Naive thymus-derived CD4-positive, alpha-beta T cell (primary cell): ENCODE measurements at regions not wholly inside any gene's neighbourhood (a gene's known extent, or its start where the extent isn't known, plus 50 kb on each side); places are given as distances from the start of the nearest gene placed in this dataset.

ENCODE experiments used
- ATAC-seq: fragments of 150-1000 bp; cut with Tn5 transposase; 2 replicates; pipeline ENCODE4 v1.10.0; 2021; ENCODE audit warnings: mild to moderate bottlenecking, moderate library complexity
- CTCF ChIA-PET: fragments of 350-600 bp; sonication (Branson Sonifier 250); formaldehyde crosslinking; loops from one replicate; lab custom pipeline; 2021; ENCODE audit warnings: antibody characterized with exemption; lab: Charles Lee
- POLR2A ChIA-PET: fragments of 350-600 bp; sonication (Branson Sonifier 250); formaldehyde crosslinking; loops from one replicate; lab custom pipeline; 2021; ENCODE audit warnings: antibody characterized with exemption, inconsistent platforms; lab: Charles Lee
- DNase-seq, 9 donors: peaks; one replicate each; pipeline versions ENCODE4 v3.0.0 to v3.0.0-alpha.2; 2020 to 2022; ENCODE audit warnings: mixed read lengths in 1 of 9
- H3K27ac ChIP-seq: one replicate; pipeline ENCODE4 v1.7.0; 2013; ENCODE audit warnings: mild to moderate bottlenecking, low read depth, low read length, moderate library complexity
- H3K27me3 ChIP-seq, 2 donors: one replicate each; pipeline ENCODE4 v1.7.0; 2013; ENCODE audit warnings: low read length in 2 of 2, mild to moderate bottlenecking in 2 of 2, moderate library complexity in 2 of 2; ENCODE audit not compliant: control insufficient read depth in 2 of 2, insufficient read depth in 2 of 2
- H3K36me3 ChIP-seq, 3 experiments: 1 replicate in 2 of 3; 2 replicates in 1 of 3; pipeline ENCODE4 v1.7.0; 2013; ENCODE audit warnings: low read length in 3 of 3, mild to moderate bottlenecking in 3 of 3, moderate library complexity in 1 of 3; ENCODE audit not compliant: insufficient read depth in 3 of 3, control insufficient read depth in 2 of 3
- H3K4me1 ChIP-seq, 2 donors: one replicate each; pipeline ENCODE4 v1.7.0; 2013; ENCODE audit warnings: low read length in 2 of 2, mild to moderate bottlenecking in 2 of 2, moderate library complexity in 1 of 2; ENCODE audit not compliant: control insufficient read depth in 2 of 2, insufficient read depth in 2 of 2
- H3K4me3 ChIP-seq: 2 replicates; pipeline ENCODE4 v1.7.0; 2013; ENCODE audit warnings: mild to moderate bottlenecking, low read length
- H3K9me3 ChIP-seq, 3 experiments: 1 replicate in 2 of 3; 2 replicates in 1 of 3; pipeline ENCODE4 v1.7.0; 2013; ENCODE audit warnings: low read length in 3 of 3; ENCODE audit not compliant: control insufficient read depth in 2 of 3
- H3K27ac Mint-ChIP-seq, 9 donors: one replicate each; pipeline ENCODE4 v1.8.0; 2020 to 2022; ENCODE audit warnings: mixed read lengths in 9 of 9, mild to moderate bottlenecking in 8 of 9, moderate library complexity in 5 of 9, inconsistent platforms in 2 of 9
- H3K27me3 Mint-ChIP-seq, 5 donors: one replicate each; pipeline ENCODE4 v1.8.0; 2021 to 2022; ENCODE audit warnings: mixed read lengths in 5 of 5, mild to moderate bottlenecking in 1 of 5
- H3K36me3 Mint-ChIP-seq, 5 donors: one replicate each; pipeline ENCODE4 v1.8.0; 2020 to 2022; ENCODE audit warnings: mixed read lengths in 5 of 5, mild to moderate bottlenecking in 3 of 5, inconsistent platforms in 1 of 5
- H3K4me1 Mint-ChIP-seq, 7 donors: one replicate each; pipeline ENCODE4 v1.8.0; 2020 to 2022; ENCODE audit warnings: mixed read lengths in 7 of 7, mild to moderate bottlenecking in 3 of 7, inconsistent platforms in 1 of 7
- H3K4me3 Mint-ChIP-seq, 10 donors: one replicate each; pipeline ENCODE4 v1.8.0; 2020 to 2022; ENCODE audit warnings: mild to moderate bottlenecking in 10 of 10, mixed read lengths in 10 of 10, moderate library complexity in 6 of 10, inconsistent platforms in 2 of 10
- H3K9me3 Mint-ChIP-seq, 11 donors: one replicate each; pipeline ENCODE4 v1.8.0; 2020 to 2022; ENCODE audit warnings: mixed read lengths in 11 of 11, mild to moderate bottlenecking in 4 of 11, inconsistent platforms in 1 of 11, moderate library complexity in 1 of 11
- intact Hi-C, 2 donors: fragments of 100-400 bp; cut with micrococcal nuclease; formaldehyde crosslinking; loops; one replicate each; pipeline ENCODE4 v1.15.1; 2023

DNA sequence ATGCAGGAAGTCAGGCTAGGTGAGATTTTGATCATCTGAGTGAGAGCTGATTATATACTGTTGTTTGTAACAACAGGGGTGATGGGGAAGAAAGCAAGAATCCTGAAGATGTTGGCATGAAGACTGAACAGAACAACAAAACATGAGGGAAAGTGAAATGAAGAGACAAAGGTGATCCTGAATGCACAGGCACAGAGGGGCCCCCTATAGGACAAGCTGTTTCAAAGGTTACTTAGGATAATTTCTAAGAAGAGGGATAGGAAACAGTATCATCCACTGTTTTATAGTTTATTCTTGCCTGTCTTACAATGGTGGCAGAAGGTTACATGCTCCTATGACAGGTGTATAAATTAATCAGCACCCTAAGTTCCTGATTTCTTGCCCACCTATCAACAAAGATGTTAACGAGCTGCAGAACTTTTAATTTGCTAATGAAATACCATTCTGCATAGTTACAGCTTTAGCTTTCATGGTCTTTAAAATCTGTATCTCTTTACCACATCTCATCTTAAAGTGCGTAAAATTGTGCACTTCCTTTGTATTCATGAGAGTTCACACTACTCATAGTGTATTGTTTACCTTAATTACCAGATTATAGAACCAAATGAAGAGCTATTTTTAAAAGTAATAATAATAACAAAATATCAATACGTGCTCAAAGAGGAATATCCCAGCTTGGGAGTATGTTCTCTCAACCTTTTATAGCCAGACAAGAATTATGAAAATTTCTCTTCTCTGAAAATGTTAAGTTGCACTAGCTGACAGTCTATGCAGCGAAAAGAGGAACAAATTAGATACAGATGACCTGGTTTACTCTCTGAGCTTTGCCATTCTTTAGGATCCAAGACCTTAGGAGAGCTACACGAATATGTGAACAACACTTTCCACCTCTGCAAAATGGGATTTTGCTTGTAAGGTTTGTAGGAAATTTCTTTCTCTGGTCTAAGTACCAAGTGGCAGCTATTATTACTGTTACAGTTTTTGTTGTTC, 192.5 kb downstream of the EDN1 start:
- no peak overlapping the region for H3K4me3 ChIP-seq
- no peaks in the 10 kb centered on the region for H3K27me3 ChIP-seq
- Mint-ChIP-seq H3K4me1 (peaks cover 0 to 18% (median 9%) of the 10 kb centered on the region in 7 donors), H3K27me3 (peaks cover 0 to 15% (median 5%) of the 10 kb centered on the region in 5 donors), H3K9me3 (peaks cover 0 to 5% (median 0%) of the 10 kb centered on the region in 11 donors), H3K4me3 (peak overlapping the region in 7 of 10 donors; percentile 38 to 66 (median 54)), H3K27ac (no peak overlapping the region), H3K36me3 (no peaks in the 10 kb centered on the region)
- CTCF ChIA-PET = no interaction called here
- no peak for DNase-seq
- intact Hi-C loops = no loop called here
- POLR2A ChIA-PET = no interaction called here
- no peak for ATAC-seq
- H3K27ac ChIP-seq = no peak overlapping the region
- H3K4me1 ChIP-seq = no peaks in the 10 kb centered on the region
- H3K9me3 ChIP-seq = no peaks in the 10 kb centered on the region
- H3K36me3 ChIP-seq = no peaks in the 10 kb centered on the region

DNA sequence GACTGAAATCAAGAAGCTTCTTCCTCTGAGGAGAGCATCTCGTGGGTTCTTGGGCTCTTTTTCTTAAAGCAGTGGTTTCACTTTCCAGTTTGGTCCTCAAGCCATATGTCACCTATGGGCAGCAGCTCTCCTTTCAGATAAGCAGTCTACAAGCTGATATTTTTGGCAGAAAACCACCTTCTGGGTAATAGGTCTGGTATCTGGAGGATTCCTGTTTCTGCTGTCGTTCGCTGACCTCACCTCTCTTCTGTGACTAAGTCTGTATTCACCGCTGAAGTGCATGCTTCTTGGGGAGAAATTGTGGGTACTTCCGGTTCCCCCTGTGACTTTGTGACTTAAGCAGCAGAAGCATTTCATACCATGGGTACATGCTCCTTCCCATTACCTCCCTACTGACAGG, 193.6 kb downstream of the EDN1 start:
- Mint-ChIP-seq H3K4me1 (peaks cover 0 to 18% (median 9%) of the 10 kb centered on the region in 7 donors), H3K36me3 (no peaks in the 10 kb centered on the region), H3K27me3 (peaks cover 0 to 16% (median 0%) of the 10 kb centered on the region in 5 donors), H3K9me3 (peaks cover 0 to 5% (median 0%) of the 10 kb centered on the region in 11 donors), H3K27ac (peak overlapping the region in 1 of 9 donors; percentile 9), H3K4me3 (peak overlapping the region in 9 of 10 donors; percentile 21 to 66 (median 54))
- ATAC-seq (no peak), DNase-seq (no peak)
- no peaks in the 10 kb centered on the region for H3K9me3 ChIP-seq
- H3K4me1 ChIP-seq = no peaks in the 10 kb centered on the region
- no peaks in the 10 kb centered on the region for H3K27me3 ChIP-seq
- intact Hi-C loops = no loop called here
- ChIA-PET POLR2A (no interaction called here), CTCF (no interaction called here)
- no peaks in the 10 kb centered on the region for H3K36me3 ChIP-seq
- H3K4me3 ChIP-seq = no peak overlapping the region
- H3K27ac ChIP-seq = no peak overlapping the region

DNA sequence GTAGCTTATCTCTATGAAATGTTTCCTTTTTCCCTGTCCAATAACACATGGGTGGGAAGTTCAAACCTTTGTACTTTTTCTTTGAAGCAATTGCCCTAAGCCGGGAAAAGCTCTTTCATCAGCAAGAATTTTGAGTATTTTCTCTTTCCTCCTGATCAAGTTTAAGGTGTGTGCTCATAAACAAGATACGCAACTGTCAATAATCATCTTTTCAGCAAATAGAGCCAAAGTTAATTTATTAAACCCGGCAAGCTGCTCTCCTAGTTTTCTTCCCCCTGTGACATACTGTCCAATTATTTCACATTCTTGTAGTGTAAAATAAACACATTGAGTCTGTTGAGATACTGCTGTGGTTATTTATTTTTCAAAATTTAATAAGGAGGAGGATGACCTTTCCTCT, 194.4 kb downstream of the EDN1 start:
- CTCF ChIA-PET = no interaction called here
- peaks cover 0 to 18% (median 9%) of the 10 kb centered on the region in 7 donors for H3K4me1 Mint-ChIP-seq
- intact Hi-C loops = no loop called here
- DNase-seq (no peak), ATAC-seq (no peak)
- H3K9me3 Mint-ChIP-seq = peaks cover 0 to 5% (median 0%) of the 10 kb centered on the region in 11 donors
- Histone ChIP-seq H3K4me3 (no peak overlapping the region), H3K4me1 (no peaks in the 10 kb centered on the region), H3K27me3 (no peaks in the 10 kb centered on the region), H3K27ac (no peak overlapping the region), H3K36me3 (no peaks in the 10 kb centered on the region), H3K9me3 (no peaks in the 10 kb centered on the region)
- POLR2A ChIA-PET = no interaction called here
- peaks cover 0 to 17% (median 0%) of the 10 kb centered on the region in 5 donors for H3K27me3 Mint-ChIP-seq
- H3K4me3 Mint-ChIP-seq = no peak overlapping the region
- H3K27ac Mint-ChIP-seq = no peak overlapping the region
- H3K36me3 Mint-ChIP-seq = no peaks in the 10 kb centered on the region

DNA sequence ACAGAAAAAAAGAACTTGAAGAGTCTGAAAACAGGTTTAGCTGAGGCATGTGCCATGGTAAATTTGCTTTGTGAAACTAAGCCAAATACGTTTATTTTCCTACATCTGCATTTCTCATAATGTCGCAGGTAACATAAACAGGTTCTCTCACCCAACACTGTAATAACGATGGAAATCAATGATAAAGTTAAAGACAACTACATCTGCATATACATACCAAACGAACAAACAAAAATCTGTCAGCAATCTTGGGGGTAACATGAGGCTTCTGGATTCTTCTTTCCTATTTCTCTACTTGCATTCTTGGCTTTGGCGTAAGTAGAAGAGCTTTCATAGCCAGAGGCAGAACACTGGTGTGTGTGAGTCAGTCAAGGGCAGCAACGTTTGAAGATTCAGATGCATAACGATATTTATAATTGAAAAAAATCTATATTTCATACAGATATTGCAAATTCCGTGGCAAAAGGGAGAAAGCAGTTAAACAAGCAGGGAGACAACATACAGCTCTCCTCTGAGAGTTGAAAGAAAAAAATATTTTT, 195.1 kb downstream of the EDN1 start:
- Mint-ChIP-seq H3K9me3 (peaks cover 0 to 5% (median 0%) of the 10 kb centered on the region in 11 donors), H3K4me3 (no peak overlapping the region), H3K27ac (no peak overlapping the region), H3K4me1 (peaks cover 0 to 18% (median 9%) of the 10 kb centered on the region in 7 donors), H3K36me3 (no peaks in the 10 kb centered on the region), H3K27me3 (peaks cover 0 to 17% (median 0%) of the 10 kb centered on the region in 5 donors)
- Histone ChIP-seq H3K27ac (no peak overlapping the region), H3K36me3 (no peaks in the 10 kb centered on the region), H3K9me3 (no peaks in the 10 kb centered on the region), H3K4me3 (no peak overlapping the region), H3K27me3 (no peaks in the 10 kb centered on the region), H3K4me1 (no peaks in the 10 kb centered on the region)
- ATAC-seq (no peak), DNase-seq (no peak)
- intact Hi-C loops = no loop called here
- ChIA-PET CTCF (no interaction called here), POLR2A (no interaction called here)

DNA sequence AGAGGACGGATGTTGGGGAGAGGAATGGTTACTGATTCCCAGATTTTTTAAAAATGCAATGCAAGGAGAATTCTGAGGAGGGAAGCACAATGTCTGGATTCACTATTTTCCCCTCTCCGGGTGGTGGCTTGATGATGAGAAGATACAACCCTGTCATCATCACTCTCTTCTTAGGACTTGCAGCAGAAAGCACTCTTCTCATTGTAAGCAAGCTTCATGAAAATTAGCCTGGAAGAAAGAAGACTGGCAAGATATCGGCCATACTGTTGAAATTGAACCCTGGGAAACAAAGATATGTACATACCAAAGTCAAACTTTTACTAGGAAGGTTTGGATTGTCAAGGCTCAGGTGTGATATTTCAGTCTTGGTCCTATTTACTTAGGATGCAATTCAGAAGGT, 195.7 kb downstream of the EDN1 start:
- Histone ChIP-seq H3K9me3 (no peaks in the 10 kb centered on the region), H3K4me1 (no peaks in the 10 kb centered on the region), H3K36me3 (no peaks in the 10 kb centered on the region), H3K27ac (no peak overlapping the region), H3K27me3 (no peaks in the 10 kb centered on the region), H3K4me3 (no peak overlapping the region)
- intact Hi-C loops = no loop called here
- ATAC-seq (no peak), DNase-seq (no peak)
- POLR2A ChIA-PET = no interaction called here
- Mint-ChIP-seq H3K4me1 (peaks cover 0 to 18% (median 9%) of the 10 kb centered on the region in 7 donors), H3K27ac (no peak overlapping the region), H3K27me3 (peaks cover 0 to 17% (median 0%) of the 10 kb centered on the region in 5 donors), H3K36me3 (no peaks in the 10 kb centered on the region), H3K4me3 (no peak overlapping the region), H3K9me3 (peaks cover 0 to 2% (median 0%) of the 10 kb centered on the region in 11 donors)
- CTCF ChIA-PET = no interaction called here

DNA sequence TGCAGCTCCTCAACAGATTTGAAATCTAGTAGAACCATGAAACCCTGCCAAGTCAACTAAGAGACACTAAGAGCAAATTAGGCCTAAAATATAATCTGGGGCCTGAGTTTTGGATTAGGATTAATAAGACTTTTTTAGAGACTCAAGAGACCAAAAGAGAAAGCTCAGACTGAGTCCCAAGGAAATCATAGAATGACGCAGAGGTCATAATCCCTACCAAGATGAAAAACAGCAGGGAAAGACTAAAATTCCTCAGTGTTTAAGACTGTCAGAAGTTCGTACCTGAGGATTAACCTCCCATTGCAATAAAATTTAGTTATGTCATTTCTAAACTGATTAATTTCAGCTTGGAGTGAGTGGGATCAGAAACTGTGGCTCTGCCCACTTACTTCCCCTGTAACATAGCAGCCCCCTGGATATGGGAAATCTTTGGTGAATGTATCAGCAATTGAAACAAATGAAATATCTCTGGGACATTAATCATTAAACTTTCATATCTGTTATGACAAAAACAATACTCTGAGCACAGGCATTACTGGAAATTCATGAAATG, 200.3 kb downstream of the EDN1 start:
- POLR2A ChIA-PET = no interaction called here
- H3K27ac Mint-ChIP-seq = no peak overlapping the region
- H3K27me3 Mint-ChIP-seq = peaks cover 0 to 15% (median 10%) of the 10 kb centered on the region in 5 donors
- no peak overlapping the region for H3K4me3 ChIP-seq
- H3K4me3 Mint-ChIP-seq = no peak overlapping the region
- H3K4me1 ChIP-seq = no peaks in the 10 kb centered on the region
- no peaks in the 10 kb centered on the region for H3K9me3 ChIP-seq
- no peaks in the 10 kb centered on the region for H3K36me3 ChIP-seq
- H3K9me3 Mint-ChIP-seq = peaks cover 0 to 2% (median 0%) of the 10 kb centered on the region in 11 donors
- DNase-seq (no peak), ATAC-seq (no peak)
- peaks cover 0 to 6% (median 0%) of the 10 kb centered on the region in 5 donors for H3K36me3 Mint-ChIP-seq
- H3K27ac ChIP-seq = no peak overlapping the region
- H3K4me1 Mint-ChIP-seq = peaks cover 0 to 2% (median 0%) of the 10 kb centered on the region in 7 donors
- no peaks in the 10 kb centered on the region for H3K27me3 ChIP-seq
- intact Hi-C loops = no loop called here
- CTCF ChIA-PET = no interaction called here
